A673 (cell line): ENCODE measurements at regions not wholly inside any gene's neighbourhood (a gene's known extent, or its start where the extent isn't known, plus 50 kb on each side); places are given as distances from the start of the nearest gene placed in this dataset.

Experiments
- CTCF ChIP-seq: fragments of 300-800, 200-600 bp; sonication (generic); conservative IDR thresholded peaks from 2 replicates; pipeline ENCODE4 v1.5.1; 2017; ENCODE audit warnings: low read depth, mild to moderate bottlenecking, antibody characterized with exemption, low read length, moderate library complexity, mixed read lengths
- EZH2 ChIP-seq: fragments of 200-600 bp; sonication (generic); IDR thresholded peaks from 2 replicates; pipeline ENCODE4 v1.6.1; 2017; ENCODE audit warnings: borderline replicate concordance, low read depth, mild to moderate bottlenecking, mixed read lengths, antibody characterized with exemption, low read length; ENCODE audit not compliant: poor library complexity, severe bottlenecking

GRCh38 chr2:60350791-60351190 is 202.7 kb downstream of the BCL11A start:
- TF ChIP-seq EZH2 (no peak), CTCF (no peak)
